ENCODE measurements at regions not wholly inside any gene's neighbourhood (a gene's known extent, or its start where the extent isn't known, plus 50 kb on each side); places are given as distances from the start of the nearest gene placed in this dataset.

GRCh38 chr10:90096196-90096595 is 394.8 kb downstream of the KIF20B start:
- TF ChIP-seq CTCF (IDR thresholded peaks at IDR 0.05) (no peak), POLR2AphosphoS5 (IDR thresholded peaks at IDR 0.05) (no peak)

Data from esophagus muscularis mucosa (tissue), 3 donors.